PFSK-1 (cell line): ENCODE measurements at regions not wholly inside any gene's neighbourhood (a gene's known extent, or its start where the extent isn't known, plus 50 kb on each side); places are given as distances from the start of the nearest gene placed in this dataset.

Experiments used
- FOXP2 ChIP-seq: optimal IDR thresholded peaks from 2 replicates; pipeline ENCODE3; 2011; ENCODE audit warnings: borderline replicate concordance, control low read depth, inconsistent platforms; ENCODE audit not compliant: insufficient read depth; ENCODE audit errors: extremely low read length, extremely low read depth
- POLR2AphosphoS5 ChIP-seq: IDR thresholded peaks from 2 replicates; pipeline ENCODE4 v1.6.1; 2012; ENCODE audit warnings: low read depth, mild to moderate bottlenecking, control low read depth, low read length, moderate library complexity
- SIN3A ChIP-seq: IDR thresholded peaks from 2 replicates; pipeline ENCODE4 v1.6.1; 2012; ENCODE audit warnings: mild to moderate bottlenecking, low read length, moderate library complexity, borderline replicate concordance; ENCODE audit not compliant: insufficient read depth
- TAF1 ChIP-seq: IDR thresholded peaks from 2 replicates; pipeline ENCODE4 v1.6.1; 2012; ENCODE audit warnings: low read length, control low read depth, borderline replicate concordance; ENCODE audit not compliant: insufficient read depth
- TF ChIP-seq, protein P1 (sequence below), 2 experiments: IDR thresholded peaks; 2 replicates each; pipeline versions ENCODE4 v1.6.1 to v1.8.0; 2011 to 2012; ENCODE audit warnings: low read depth in 2 of 2, low read length in 2 of 2, control low read depth in 1 of 2, inconsistent platforms in 1 of 2, mild to moderate bottlenecking in 1 of 2, moderate library complexity in 1 of 2; ENCODE audit not compliant: insufficient read depth in 1 of 2

DNA sequence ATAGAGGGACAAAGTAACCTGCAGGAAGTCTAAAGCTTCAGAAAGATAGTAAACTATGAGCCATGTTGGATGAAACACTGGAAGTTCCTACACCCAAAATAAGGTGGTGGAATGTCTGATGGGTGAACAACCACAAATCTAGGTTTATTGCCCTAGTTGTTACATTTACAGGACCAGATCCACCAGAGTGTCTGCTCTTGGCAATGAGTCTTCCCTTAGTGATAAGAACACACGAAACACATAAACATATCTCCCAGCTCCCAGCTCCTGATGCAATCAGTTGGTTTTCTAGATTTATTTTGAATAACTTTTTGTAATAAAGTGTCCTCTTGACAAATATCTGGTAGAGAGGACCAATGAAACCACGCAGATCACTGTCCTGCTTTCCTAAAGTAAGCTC lies 329.7 kb upstream of the WWC1 start:
- TF ChIP-seq TAF1: no peak
- TF ChIP-seq SIN3A: no peak
- TF ChIP-seq FOXP2: no peak
- TF ChIP-seq POLR2AphosphoS5: no peak
- TF ChIP-seq, protein P1, sequence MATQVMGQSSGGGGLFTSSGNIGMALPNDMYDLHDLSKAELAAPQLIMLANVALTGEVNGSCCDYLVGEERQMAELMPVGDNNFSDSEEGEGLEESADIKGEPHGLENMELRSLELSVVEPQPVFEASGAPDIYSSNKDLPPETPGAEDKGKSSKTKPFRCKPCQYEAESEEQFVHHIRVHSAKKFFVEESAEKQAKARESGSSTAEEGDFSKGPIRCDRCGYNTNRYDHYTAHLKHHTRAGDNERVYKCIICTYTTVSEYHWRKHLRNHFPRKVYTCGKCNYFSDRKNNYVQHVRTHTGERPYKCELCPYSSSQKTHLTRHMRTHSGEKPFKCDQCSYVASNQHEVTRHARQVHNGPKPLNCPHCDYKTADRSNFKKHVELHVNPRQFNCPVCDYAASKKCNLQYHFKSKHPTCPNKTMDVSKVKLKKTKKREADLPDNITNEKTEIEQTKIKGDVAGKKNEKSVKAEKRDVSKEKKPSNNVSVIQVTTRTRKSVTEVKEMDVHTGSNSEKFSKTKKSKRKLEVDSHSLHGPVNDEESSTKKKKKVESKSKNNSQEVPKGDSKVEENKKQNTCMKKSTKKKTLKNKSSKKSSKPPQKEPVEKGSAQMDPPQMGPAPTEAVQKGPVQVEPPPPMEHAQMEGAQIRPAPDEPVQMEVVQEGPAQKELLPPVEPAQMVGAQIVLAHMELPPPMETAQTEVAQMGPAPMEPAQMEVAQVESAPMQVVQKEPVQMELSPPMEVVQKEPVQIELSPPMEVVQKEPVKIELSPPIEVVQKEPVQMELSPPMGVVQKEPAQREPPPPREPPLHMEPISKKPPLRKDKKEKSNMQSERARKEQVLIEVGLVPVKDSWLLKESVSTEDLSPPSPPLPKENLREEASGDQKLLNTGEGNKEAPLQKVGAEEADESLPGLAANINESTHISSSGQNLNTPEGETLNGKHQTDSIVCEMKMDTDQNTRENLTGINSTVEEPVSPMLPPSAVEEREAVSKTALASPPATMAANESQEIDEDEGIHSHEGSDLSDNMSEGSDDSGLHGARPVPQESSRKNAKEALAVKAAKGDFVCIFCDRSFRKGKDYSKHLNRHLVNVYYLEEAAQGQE (IDR thresholded peaks at IDR 0.05; ENCODE audit: insufficient read depth in 1 of 2, low read depth in 2 of 2, low read length in 2 of 2): no peak

DNA sequence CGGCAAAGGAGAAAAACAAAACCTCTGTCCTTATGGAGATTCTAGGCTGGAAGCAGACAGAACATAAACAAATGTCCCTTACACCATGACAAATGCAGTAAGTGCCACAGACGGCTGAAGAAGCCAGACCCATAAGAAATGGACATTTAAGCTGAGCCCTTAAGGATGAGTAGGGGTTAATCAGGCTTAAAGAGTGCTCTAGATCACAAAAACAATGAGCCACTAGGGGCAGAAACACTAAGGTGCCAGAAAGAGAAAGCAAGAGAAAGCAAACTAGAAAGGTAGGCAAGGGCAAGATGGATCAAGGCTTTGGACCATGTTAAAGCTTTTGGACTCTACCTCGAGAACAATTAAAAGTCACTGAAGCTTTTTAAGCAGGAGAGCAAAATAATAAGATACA lies 326.9 kb upstream of the WWC1 start:
- no peak for TF ChIP-seq TAF1
- TF ChIP-seq FOXP2: no peak
- no peak for TF ChIP-seq POLR2AphosphoS5
- no peak for TF ChIP-seq SIN3A
- TF ChIP-seq, protein P1 (IDR thresholded peaks at IDR 0.05; ENCODE audit: insufficient read depth in 1 of 2, low read depth in 2 of 2, low read length in 2 of 2): no peak

DNA sequence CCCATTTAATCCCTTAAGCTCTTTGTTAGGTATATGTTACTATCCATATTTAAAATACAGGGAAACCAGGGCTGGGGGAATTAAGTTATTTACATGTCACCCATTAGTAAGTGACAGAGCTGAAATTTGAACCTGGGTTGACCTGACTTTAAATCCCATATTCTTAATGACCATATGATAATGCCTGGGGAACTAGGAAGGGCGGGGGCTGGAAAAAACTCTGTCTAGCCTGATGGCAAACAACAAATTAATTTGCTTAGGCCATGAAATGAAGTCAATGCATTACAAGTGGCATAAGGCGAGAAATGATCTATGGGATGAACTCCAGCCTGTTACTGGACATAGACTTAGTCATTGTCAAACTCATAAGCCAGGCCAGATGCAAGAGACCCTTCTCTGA lies 325.7 kb upstream of the WWC1 start:
- TF ChIP-seq FOXP2: no peak
- TF ChIP-seq, protein P1 (IDR thresholded peaks at IDR 0.05; ENCODE audit: insufficient read depth in 1 of 2, low read depth in 2 of 2, low read length in 2 of 2): no peak
- no peak for TF ChIP-seq SIN3A
- no peak for TF ChIP-seq TAF1
- TF ChIP-seq POLR2AphosphoS5: no peak

DNA sequence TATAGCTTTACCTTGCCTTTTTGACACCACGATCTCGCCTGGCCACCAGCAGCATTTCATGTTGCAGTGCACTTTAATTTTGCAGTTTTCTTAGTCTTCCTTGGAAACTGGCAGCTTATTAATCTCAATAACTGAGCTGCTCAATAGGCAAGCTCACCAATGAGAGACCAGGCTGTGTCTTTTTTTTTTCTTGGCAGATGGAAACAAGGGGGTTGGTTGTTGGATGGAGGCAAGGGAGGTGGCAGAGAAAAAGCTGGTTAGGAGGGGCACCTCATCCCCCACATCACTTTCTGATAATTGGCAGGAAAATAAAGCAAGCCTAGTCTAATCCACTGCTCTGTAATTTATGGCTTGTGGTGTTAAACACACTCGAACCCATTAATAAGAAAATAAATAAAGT lies 324.5 kb upstream of the WWC1 start:
- TF ChIP-seq FOXP2 (no peak), POLR2AphosphoS5 (no peak), SIN3A (no peak), TAF1 (no peak)
- TF ChIP-seq, protein P1 (IDR thresholded peaks at IDR 0.05; ENCODE audit: insufficient read depth in 1 of 2, low read depth in 2 of 2, low read length in 2 of 2): no peak
